GM23338 (cell line): ENCODE measurements at regions not wholly inside any gene's neighbourhood (a gene's known extent, or its start where the extent isn't known, plus 50 kb on each side); places are given as distances from the start of the nearest gene placed in this dataset.

ENCODE experiments used
- ATAC-seq: fragments of 200-7000 bp; cut with Tn5 transposase; 3 replicates; pipeline ENCODE4 v1.9.1; 2020
- DNase-seq: peaks from one replicate; pipeline ENCODE4 v3.0.0-alpha.2; 2015; ENCODE audit warnings: low spot score
- H2AFZ ChIP-seq: fragments of 200-600 bp; sonication (generic); 2 replicates; pipeline ENCODE4 v1.8.0; 2016; ENCODE audit warnings: antibody characterized with exemption, mild to moderate bottlenecking, moderate library complexity
- H3F3A ChIP-seq: fragments of 200-600 bp; sonication (generic); replicated peaks from 2 replicates; pipeline ENCODE4 v1.8.0; 2017; ENCODE audit warnings: antibody characterized with exemption, mixed run types, low read depth
- H3K27ac ChIP-seq: fragments of 200-600 bp; sonication (generic); 2 replicates; pipeline ENCODE4 v1.6.1; 2016; ENCODE audit warnings: low read depth
- H3K27me3 ChIP-seq: fragments of 200-600 bp; sonication (generic); 2 replicates; pipeline ENCODE4 v1.8.0; 2016; ENCODE audit warnings: mild to moderate bottlenecking, mixed run types, moderate library complexity; ENCODE audit not compliant: insufficient read depth
- H3K36me3 ChIP-seq: fragments of 200-600 bp; sonication (generic); 2 replicates; pipeline ENCODE4 v1.8.0; 2016; ENCODE audit warnings: mild to moderate bottlenecking; ENCODE audit not compliant: insufficient read depth
- H3K4me1 ChIP-seq: fragments of 200-600 bp; sonication (generic); 2 replicates; pipeline ENCODE4 v1.8.0; 2016; ENCODE audit warnings: mild to moderate bottlenecking, moderate library complexity; ENCODE audit not compliant: insufficient read depth
- H3K4me2 ChIP-seq: fragments of 200-600 bp; sonication (generic); 2 replicates; pipeline ENCODE4 v1.7.1; 2017; ENCODE audit warnings: mixed run types
- H3K4me3 ChIP-seq: fragments of 200-600 bp; sonication (generic); 2 replicates; pipeline ENCODE4 v1.6.1; 2016; ENCODE audit warnings: mixed run types
- H3K79me2 ChIP-seq: fragments of 200-600 bp; sonication (generic); replicated peaks from 2 replicates; pipeline ENCODE4 v1.8.0; 2017; ENCODE audit warnings: mild to moderate bottlenecking; ENCODE audit not compliant: insufficient read depth
- H3K9me2 ChIP-seq: fragments of 200-600 bp; sonication (generic); 2 replicates; pipeline ENCODE4 v1.8.0; 2017; ENCODE audit not compliant: insufficient read depth
- H4K20me1 ChIP-seq: fragments of 200-600 bp; sonication (generic); replicated peaks from 2 replicates; pipeline ENCODE4 v1.8.0; 2017; ENCODE audit warnings: mild to moderate bottlenecking; ENCODE audit not compliant: insufficient read depth
- H3K27ac Mint-ChIP-seq: 2 replicates; pipeline ENCODE4 v1.8.0; 2020; ENCODE audit warnings: inconsistent platforms, mild to moderate bottlenecking, moderate library complexity, mixed read lengths
- H3K27me3 Mint-ChIP-seq: 3 replicates; pipeline ENCODE4 v1.8.0; 2022; ENCODE audit warnings: low read depth, mild to moderate bottlenecking, moderate library complexity, mixed read lengths, inconsistent platforms; ENCODE audit not compliant: insufficient read depth, poor library complexity
- H3K36me3 Mint-ChIP-seq: 3 replicates; pipeline ENCODE4 v1.8.0; 2021; ENCODE audit warnings: low read depth, mild to moderate bottlenecking, inconsistent platforms, moderate library complexity, mixed read lengths
- H3K4me1 Mint-ChIP-seq: 3 replicates; pipeline ENCODE4 v1.8.0; 2020; ENCODE audit warnings: mild to moderate bottlenecking, inconsistent platforms, mixed read lengths
- H3K4me3 Mint-ChIP-seq: 3 replicates; pipeline ENCODE4 v1.8.0; 2021; ENCODE audit warnings: moderate library complexity, mild to moderate bottlenecking, inconsistent platforms, mixed read lengths
- H3K9me3 Mint-ChIP-seq: 3 replicates; pipeline ENCODE4 v1.8.0; 2020; ENCODE audit warnings: moderate library complexity, mild to moderate bottlenecking, inconsistent platforms, mixed read lengths
- ETS1 ChIP-seq: IDR thresholded peaks from 2 replicates; pipeline ENCODE4 v1.6.1; 2016; ENCODE audit warnings: antibody characterized with exemption
- EZH2 ChIP-seq: fragments of 200-600 bp; sonication (generic); IDR thresholded peaks from one replicate; pipeline ENCODE4 v1.8.0; 2017; ENCODE audit warnings: antibody characterized with exemption, mild to moderate bottlenecking, low read depth; ENCODE audit not compliant: unreplicated experiment
- EZH2phosphoT487 ChIP-seq: fragments of 200-600 bp; sonication (generic); IDR thresholded peaks from one replicate; pipeline ENCODE4 v1.8.1; 2018; ENCODE audit warnings: antibody characterized with exemption; ENCODE audit not compliant: unreplicated experiment
- JUNB ChIP-seq: IDR thresholded peaks from one replicate; pipeline ENCODE4 v1.6.1; 2016; ENCODE audit warnings: antibody characterized with exemption; ENCODE audit not compliant: unreplicated experiment
- NANOG ChIP-seq: IDR thresholded peaks from 2 replicates; pipeline ENCODE4 v1.6.1; 2016; ENCODE audit warnings: antibody characterized with exemption, borderline replicate concordance
- POLR2AphosphoS5 ChIP-seq: IDR thresholded peaks from 2 replicates; pipeline ENCODE4 v1.6.1; 2016; ENCODE audit warnings: antibody characterized with exemption, low read depth
- REST ChIP-seq: IDR thresholded peaks from one replicate; pipeline ENCODE4 v1.6.1; 2018; ENCODE audit warnings: antibody characterized with exemption; ENCODE audit not compliant: unreplicated experiment
- STAT1 ChIP-seq: IDR thresholded peaks from one replicate; pipeline ENCODE4 v1.6.1; 2016; ENCODE audit warnings: antibody characterized with exemption; ENCODE audit not compliant: unreplicated experiment
- ZNF114 ChIP-seq: fragments of 250-450 bp; sonication (Bioruptor Pico); IDR thresholded peaks from 2 replicates; pipeline ENCODE4 v1.5.0; 2020; ENCODE audit warnings: mild to moderate bottlenecking, moderate library complexity
- ZNF331 ChIP-seq: fragments of 250-450 bp; sonication (Bioruptor Pico); IDR thresholded peaks from 2 replicates; pipeline ENCODE4 v1.5.0; 2020; ENCODE audit warnings: low read depth, mild to moderate bottlenecking, moderate library complexity
- ZNF462 ChIP-seq: fragments of 250-450 bp; sonication (Bioruptor Pico); IDR thresholded peaks from 2 replicates; pipeline ENCODE4 v1.5.0; 2020; ENCODE audit warnings: mild to moderate bottlenecking, moderate library complexity

GRCh38 chr10:17536221-17536620, 81.0 kb downstream of the HACD1 start (continued):
- TF ChIP-seq JUNB (no peak), NANOG (no peak), ZNF114 (no peak), EZH2 (no peak), ZNF331 (no peak), STAT1 (no peak)

- Histone ChIP-seq H4K20me1 (no peaks in the 10 kb centered on the region), H3K4me1 (peaks cover 2% of the 10 kb centered on the region; the same call in 1 of the 2 replicates), H2AFZ (no peak overlapping the region), H3K9me2 (no peaks in the 10 kb centered on the region), H3K4me2 (no peak overlapping the region), H3K4me3 (no peak overlapping the region), H3F3A (no peaks in the 10 kb centered on the region), H3K79me2 (no peaks in the 10 kb centered on the region), H3K36me3 (no peaks in the 10 kb centered on the region), H3K27me3 (no peaks in the 10 kb centered on the region), H3K27ac (no peak overlapping the region)
- TF ChIP-seq EZH2phosphoT487 (no peak), ETS1 (no peak), POLR2AphosphoS5 (no peak), ZNF462 (no peak), NANOG (no peak), REST (no peak), STAT1 (no peak)
- Mint-ChIP-seq H3K4me1 (no peaks in the 10 kb centered on the region; the same call in 2 of the 3 replicates), H3K27me3 (peaks cover 4% of the 10 kb centered on the region), H3K4me3 (no peak overlapping the region), H3K9me3 (no peaks in the 10 kb centered on the region), H3K36me3 (no peaks in the 10 kb centered on the region), H3K27ac (no peak overlapping the region)
- DNase-seq (no peak), ATAC-seq (no peak)
Observed at GRCh38 chr10:17533731-17534130, 79.3 kb upstream of the ST8SIA6 start.
